HG03342 (cell line): ENCODE measurements at regions not wholly inside any gene's neighbourhood (a gene's known extent, or its start where the extent isn't known, plus 50 kb on each side); places are given as distances from the start of the nearest gene placed in this dataset.
"Not testable (repeated sequence)": the region's sequence is repeated elsewhere in the genome, so short reads cannot be mapped to it uniquely, and the experiment has no call there.

Source experiments
- ATAC-seq: cut with Tn5 transposase; IDR thresholded peaks from one replicate; pipeline ENCODE4 v1.9.1; 2021; ENCODE audit warnings: mild to moderate bottlenecking, moderate library complexity; ENCODE audit not compliant: unreplicated experiment

DNA sequence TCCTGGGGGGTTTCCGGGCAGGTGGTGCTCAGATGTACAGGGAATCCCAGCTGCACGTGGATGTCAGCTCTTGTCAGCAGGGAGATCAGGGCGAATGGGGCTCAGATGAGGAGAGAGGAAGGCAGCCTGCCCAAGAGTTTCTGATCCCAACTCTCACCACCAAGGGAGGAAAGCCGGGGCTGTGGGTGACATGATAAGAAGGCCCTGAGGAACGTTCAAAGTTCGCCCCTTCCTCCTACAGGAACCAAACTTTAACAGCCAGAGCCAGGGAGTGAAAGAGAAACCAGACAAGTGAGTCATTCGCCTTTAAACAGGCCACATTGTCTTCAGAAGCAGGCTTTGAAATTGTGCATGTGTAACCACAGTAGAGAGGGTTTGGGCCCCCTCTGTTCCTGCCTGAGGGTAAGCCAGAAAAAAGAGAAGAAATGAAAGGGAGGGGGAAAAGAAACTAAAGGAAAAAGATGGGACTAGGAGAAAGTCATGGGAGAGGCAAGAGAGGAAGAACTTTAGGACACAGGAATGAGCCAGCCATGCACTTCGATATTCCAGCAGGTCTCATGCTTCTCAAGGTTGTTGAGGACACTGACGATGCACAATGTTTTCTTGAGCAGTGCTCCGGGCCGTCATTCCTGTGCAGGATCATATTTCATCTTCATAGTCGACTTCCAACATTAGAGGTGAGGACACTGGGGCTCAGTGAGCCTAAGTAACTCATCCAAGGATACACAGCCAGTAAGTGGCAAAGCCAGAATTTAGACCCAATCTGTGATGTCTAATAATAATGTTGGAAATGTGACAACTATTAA is 691.4 kb upstream of the TBX3 start:
- ATAC-seq = peak; percentile 95

DNA sequence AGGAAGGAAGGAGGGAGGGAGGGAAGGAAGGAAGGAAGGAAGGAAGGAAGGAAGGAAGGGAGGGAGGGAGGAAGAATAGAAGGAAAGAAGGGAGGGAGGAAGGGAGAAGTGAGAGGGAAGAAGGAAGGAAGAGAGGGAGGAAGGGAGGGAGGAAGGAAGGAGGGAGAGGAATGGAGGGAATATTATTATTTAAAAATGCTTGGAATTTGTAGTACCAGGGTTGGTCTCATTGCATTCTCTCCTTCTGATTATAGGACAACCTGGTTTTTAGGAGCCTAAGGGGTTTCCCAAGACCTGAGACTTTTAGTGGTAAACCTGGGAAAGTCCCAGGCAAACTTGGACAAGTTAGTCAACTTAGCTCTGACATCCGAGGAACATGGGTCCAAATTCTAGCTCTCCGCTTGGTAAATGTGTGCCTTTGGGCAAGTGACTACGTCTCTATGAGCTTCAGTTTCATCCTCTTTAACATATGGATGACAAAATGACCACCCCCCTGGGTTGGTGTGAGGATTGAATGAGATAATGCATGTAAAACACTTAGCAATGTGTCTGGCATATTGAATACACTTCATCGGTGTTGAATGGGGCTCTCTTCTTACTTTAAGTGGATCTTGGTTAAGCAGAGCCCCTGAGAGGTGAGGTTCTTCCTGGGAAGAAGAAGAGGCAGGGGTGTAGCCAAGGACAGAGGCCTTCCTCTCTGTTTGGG is 690.7 kb upstream of the TBX3 start:
- peak; percentile 3 for ATAC-seq

DNA sequence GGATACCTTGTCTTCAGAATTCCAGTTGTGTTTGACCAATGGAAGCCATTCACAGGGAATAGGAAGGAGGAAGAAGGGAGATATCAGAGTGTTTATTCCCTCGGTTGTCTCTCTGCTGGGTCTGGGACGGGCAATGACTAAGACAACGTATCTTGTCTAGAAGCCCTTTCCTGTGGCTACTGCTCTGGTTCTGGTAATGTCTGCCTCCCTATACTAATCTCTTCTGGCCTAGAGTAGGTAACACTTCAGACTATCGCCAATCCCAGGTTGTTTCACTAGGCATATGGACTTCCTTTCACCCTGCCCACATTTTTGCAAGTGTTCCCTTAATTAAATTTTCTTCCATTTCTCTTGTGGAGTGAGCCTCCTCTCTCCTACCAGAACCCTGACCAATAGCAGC is 687.7 kb upstream of the TBX3 start:
- no peak for ATAC-seq

DNA sequence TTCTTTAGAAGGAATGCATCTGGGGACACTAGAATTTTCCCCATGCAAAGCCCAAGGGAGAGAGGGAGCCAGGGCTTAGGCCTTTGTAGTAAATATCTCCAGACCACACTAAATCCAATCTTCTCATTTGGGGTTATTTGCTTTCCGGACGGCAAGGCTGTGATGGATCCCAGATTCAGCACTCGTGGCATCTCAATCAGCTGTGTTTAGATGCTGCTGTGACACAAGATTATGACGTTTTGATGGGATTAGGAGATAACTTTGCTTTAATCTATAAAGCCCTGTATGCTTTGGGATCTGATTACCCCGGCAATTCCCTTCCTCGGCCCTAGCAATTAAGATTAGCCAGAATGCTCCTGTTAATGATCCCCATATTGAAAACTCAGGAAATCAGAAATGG is 686.7 kb upstream of the TBX3 start:
- no peak for ATAC-seq

DNA sequence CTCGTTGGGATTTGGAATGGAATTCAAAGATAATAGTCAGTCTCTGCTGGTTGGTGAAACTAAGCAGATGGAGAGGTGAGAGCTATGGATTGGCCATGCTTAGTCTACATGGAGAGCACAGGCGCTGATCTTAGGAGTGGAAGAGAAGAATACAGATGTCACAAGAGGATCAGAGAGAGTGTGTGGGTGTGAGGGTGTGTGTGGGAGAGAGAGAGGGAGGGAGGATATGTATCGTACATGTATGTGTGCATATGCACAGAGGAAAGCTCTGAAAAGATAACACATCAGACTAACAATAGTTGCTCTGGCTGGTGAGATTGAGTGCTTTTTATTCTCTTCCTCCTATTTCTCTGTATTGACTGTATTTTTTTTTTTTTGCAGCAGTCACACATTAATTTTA is 686.2 kb upstream of the TBX3 start:
- ATAC-seq = no peak

DNA sequence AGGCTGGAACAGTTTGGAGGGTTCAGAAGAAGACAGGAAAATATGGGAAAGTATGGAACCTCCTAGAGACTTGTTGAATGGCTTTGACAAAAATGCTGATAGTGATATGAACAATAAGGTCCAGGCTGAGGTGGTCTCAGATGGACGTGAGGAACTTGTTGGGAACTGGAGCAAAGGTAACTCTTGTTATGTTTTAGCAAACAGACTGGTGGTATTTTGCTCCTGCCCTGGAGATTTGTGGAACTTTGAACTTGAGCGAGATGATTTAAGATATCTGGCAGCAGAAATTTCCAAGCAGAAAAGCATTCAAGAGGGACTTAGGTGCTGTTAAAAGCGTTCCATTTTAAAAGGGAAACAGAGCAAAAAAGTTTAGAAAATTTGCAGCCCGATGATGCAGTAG is 682.3 kb upstream of the TBX3 start:
- not testable (repeated sequence) for ATAC-seq

DNA sequence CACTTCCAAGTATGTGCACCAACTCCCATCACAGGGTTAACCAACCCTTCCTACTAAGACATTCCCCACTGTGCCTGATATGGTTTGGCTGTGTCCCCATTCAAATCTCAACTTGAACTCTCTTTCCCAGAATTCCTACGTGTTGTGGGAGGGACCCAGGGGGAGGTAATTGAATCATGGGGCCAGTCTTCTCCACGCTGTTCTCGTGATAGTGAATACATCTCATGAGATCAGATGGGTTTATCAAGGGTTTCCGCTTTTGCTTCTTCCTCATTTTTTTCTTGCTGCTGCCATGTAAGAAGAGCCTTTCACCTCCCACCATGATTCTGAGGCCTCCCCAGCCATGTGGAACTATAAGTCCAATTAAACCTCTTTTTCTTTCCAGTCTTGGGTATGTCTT is 681.8 kb upstream of the TBX3 start:
- ATAC-seq = not testable (repeated sequence)

DNA sequence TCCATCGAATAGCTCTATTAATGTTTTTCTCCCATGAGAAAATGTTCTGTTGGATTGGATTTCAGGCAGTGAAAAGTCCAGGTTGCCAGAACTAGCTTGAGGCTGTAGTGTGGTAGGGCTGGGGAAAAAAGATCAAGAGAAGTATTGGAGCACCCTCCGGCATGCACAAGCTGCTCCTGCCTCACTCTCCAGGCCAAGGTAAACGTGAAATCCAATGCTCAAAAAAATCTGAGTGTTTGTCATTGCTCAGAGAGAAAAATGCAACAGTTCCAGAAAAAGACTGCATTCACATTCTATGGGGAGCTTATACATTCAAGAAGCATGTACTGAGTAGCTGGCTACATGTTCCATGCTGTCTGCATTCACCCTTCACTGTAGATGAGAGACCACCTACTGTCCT is 680.9 kb upstream of the TBX3 start:
- no peak for ATAC-seq

DNA sequence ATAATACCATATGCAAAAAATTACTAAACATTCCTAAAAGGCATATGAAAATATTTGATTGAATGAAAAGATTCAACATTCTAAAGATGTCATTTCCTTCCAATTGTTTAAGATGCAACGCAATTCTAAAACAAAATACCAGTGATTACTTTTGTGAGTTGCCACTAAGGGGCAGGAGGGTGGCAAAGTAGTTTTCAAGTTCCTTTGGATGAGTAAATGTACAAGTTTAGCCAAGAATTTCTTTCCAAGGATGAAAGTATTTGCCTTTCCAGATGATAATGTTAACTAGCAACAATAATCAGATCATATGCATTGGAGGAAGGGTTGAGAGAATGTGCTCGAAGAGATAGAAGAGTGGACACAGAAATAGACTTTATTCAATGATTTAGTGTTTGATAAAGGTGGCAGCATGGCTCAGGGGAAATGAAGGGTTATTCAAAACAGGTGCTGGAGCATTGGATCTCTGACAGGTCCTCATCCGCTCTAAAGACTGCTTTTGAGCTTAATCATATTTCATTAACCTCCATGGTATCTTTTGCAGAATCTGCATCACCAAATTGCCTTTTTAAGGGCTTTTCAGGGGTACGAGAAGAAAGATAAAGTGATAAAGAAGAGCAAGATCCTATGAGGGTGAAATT is 678.5 kb upstream of the TBX3 start:
- ATAC-seq = no peak

DNA sequence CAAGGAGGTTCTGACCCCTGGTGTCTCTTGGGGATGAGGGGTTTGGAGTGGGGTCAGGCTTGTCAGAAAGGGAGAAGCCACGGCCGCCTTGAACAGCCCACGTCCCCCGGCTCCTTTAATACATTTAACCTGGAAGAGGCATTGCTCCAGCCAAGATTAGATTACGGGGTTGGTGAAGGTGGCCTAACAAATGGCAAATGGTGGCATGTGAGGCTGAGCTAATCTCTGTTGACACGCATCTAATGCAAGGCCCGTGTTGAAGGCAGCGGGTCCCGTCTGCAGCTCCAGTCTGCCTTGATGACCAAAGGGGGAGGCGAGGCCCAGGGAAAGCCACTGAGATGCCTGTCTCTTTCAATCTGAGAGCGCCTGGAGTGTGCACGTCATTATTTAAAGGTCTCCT is 673.7 kb upstream of the TBX3 start:
- no peak for ATAC-seq

DNA sequence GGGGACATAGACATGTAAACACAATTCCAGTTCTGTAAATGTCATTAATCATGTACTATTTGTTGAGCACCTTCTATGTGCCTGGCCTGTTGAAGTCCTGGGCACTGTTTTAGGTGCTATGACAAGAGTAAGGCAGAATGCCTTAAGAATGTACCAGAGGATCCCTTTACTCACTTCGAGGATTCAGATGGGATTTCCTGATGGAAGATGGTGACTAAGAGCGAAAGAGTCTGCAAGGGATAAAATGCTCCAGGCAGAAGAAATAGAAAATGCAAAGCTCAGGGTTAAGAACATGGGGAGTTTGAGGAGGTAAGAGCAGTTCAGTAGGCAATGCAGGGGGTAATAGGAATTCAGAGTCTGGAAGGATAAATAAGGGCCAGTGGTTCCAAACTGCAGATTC is 671.3 kb upstream of the TBX3 start:
- ATAC-seq = no peak

DNA sequence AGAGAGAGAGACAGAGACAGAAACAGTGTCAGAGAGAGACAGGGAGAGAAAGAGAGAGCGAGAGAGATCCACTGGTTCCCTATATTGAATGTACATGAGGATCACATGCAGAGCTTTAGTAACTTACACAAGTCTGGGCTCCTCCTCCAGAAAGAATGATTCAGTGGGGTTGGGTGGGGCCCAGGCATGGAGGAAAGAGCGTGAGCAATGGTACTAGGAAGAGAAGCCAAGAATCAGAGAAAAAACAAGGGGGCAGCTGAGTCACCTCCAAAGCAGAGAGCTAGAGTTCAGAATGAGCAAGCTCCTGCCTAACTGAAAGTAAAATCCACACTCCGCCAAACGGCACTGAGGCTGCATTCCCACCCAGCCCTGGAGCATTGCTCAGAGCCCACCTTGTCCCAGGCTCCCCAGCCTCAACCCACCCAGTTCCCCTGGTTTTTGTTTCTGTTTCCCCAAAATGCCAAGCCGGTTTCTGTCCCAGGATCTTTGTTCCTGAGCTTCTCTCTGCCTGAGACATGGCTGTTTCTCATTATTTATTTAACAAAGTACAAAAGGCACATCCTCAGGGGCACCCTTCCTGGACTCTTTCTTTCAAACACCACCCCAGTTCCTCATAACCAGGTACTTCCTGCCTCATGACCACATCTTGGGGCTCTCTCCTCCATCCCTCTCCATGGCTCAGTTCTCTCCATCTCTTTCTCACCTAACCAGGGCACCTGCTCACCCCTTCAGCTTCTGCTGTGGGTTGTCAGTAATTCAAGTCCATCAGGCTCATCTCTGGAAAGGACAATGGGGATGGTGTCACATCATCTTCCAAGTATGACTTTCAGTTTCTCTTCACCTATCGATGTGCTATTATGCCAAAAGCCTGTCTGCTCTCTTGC is 670.3 kb upstream of the TBX3 start:
- ATAC-seq = no peak

DNA sequence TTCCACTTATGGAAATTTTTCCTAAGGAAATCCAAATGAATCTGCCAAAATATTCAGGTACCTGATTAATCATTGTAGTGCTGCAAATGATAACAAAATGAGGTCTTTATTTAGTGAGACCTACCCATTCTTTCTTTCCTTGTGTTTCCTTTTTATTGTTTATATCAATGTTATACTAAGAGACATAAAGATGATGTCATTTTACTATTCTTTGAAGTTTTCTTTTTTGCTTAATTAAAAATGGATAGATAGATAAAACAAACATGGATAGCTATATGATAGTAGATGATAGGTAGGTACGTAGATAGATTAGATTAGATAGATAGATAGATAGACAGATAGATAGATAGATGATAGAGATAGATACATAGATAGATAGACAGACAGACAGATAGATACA is 669.5 kb upstream of the TBX3 start:
- no peak for ATAC-seq

DNA sequence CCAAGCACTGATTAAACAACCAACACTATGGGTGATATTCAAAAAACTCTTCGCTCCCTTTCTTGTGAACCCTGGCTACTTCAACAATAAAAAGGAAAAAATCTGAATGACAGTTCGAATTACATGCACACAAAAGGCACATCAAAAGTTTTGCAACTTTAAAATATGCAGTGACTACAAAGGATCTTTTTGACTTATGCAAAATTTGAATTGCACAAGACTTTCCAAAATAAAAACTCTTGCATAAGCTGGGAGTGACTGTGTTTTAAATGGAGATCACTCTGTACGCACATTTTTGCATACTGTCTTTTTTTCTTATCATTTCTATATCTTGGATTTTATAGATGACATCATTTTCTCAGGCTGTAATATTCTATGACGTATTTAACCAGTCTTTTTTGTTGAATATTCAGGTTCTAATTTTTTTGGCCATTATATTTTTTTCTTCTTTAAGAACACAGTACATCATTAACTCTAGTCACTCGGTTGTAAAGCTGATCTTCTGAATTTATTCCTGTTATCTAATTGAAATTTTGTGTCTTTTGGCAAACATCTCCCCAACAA is 667.6 kb upstream of the TBX3 start:
- no peak for ATAC-seq

DNA sequence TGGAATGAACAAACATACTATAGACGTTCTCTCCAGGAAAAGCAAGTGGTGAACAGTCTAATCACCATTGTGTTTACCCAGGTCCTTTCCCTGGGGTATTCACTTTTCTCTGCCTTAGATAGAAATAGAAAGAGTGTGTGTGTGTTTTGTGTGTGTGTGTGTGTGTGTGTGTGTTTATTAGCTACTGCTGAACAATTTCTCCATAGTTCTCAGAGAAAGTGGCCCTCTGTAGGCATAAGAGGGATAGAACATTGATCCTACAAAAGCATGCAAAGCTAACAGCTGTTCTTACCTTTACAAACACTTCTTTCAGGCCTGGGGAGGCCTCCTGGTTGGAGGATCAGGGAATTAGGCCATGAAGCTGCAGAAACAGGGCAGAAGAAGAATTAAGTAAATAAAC is 665.7 kb upstream of the TBX3 start:
- no peak for ATAC-seq

DNA sequence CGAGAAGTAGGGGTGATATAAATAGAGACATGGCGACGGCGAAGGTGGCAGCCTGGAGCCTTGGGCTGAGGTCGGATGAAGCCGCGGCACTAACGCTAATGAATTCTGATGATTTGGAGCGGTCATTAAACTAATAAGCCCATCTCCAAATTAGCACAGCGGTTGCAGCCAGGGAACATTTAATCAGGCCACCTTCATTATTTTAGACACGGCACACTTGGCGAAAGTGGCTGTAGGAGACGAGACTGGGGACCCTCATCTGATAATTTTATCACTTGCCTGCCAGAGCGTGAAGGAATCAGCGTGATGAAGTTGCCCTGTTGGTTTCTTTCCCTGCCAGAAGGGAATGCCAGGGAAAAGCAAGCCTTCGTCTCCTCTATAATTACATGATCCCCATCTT is 664.3 kb upstream of the TBX3 start:
- ATAC-seq = no peak

DNA sequence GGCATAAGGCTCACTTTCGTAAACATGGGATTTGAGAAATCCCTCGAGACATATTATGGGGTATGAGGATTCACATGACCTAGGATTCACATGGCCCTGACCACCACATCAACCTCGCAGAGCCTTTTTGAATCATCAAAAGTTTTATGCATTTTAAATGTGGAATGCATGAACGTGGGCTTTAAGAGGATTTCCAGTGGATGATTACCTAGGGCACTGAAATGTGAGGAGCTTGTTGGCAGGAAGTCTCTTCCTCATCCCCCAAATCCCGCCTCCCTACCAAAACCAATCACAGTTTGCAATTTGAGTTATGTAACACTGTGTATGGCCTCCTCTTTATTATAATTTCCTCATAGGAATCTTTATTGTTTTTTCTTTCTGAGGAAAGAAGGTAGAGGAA is 659.6 kb upstream of the TBX3 start:
- ATAC-seq = no peak

DNA sequence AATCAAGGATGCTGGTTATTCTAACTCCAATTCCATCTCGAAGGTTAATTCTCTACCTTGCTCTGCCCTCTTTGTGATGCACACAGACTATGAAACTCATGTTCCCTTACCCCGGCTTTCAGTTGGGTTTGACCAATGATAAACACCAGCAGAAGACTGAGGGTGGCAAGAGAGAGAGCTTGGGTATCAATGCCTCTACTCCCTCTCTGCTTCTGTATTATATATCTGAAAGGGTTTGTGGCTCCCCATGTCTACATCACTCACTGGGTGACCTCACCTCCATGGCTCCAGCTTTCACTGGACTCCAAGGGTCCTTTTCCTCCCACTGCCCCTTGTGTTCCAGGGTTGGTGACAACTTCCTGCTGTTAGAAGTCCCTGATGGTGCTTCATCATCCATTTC is 659.0 kb upstream of the TBX3 start:
- no peak for ATAC-seq

DNA sequence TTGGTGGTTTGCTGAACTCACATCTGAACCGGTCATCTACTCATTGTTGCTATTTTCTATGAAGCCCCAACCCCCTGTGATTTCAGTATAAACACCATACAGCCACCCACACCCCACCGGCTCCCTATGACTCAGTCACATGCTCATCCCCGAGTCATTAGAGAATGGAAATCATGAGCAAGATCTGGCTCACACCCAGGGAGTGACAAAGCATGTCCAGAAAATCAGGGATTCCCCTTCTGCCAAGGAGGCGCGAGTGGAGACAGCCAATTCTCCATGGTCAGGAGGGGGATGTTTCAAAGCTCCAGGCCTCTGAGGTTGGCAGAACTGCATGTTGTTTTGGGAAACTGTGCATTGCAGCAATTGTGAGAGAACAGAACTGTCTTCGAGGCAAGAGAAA is 657.5 kb upstream of the TBX3 start:
- ATAC-seq = no peak

DNA sequence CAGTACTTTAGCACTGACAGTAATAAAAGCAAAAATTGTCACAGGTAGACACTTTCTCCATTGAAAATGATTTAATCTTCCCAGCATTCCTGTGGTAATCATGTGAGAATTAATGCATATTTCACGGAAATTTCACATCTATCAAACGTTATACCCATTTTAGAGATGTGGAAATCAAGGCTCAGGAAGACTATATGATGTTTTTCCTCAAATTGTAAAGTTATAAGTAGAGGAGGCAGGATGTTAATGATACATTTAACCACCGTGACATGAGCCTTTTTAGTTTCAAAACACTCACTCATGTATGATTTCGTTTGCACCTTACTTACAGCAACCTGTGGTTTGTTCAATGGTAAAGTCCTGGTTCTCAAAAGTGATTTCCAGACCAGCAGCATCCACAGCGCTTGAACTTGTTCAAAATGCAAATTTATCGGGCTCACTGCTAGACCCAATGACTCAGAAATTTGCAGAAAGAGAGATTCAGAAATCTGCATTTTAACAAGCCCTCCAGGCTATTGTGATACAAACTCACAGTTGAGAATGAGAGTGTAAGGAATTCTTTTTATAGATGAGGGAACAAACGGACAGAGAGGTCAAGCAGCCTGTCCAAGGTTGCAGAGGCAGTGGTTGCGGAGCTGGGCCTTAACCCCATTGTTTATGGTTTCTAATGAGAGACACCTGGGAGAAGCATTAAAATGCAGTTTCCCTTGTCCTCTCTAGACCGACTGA is 654.8 kb upstream of the TBX3 start:
- no peak for ATAC-seq
